Neutrophil (primary cell): ENCODE measurements at regions not wholly inside any gene's neighbourhood (a gene's known extent, or its start where the extent isn't known, plus 50 kb on each side); places are given as distances from the start of the nearest gene placed in this dataset.

Experiments
- H3K27ac ChIP-seq: fragments of 200-600 bp; sonication (generic); 2 replicates; pipeline ENCODE4 v1.5.1; 2016; ENCODE audit warnings: mild to moderate bottlenecking, moderate library complexity
- H3K27me3 ChIP-seq: fragments of 200-600 bp; sonication (generic); 2 replicates; pipeline ENCODE4 v1.6.0; 2016; ENCODE audit warnings: mild to moderate bottlenecking
- H3K36me3 ChIP-seq: fragments of 200-600 bp; sonication (generic); 2 replicates; pipeline ENCODE4 v1.5.1; 2017
- H3K4me1 ChIP-seq, 2 experiments: fragments of 200-600 bp in 1 of 2; sonication (generic) in 1 of 2; 1 replicate in 1 of 2; 2 replicates in 1 of 2; pipeline versions ENCODE4 v1.5.1 to v1.6.1; 2013 to 2016; ENCODE audit warnings: low read depth in 1 of 2, low read length in 1 of 2, mild to moderate bottlenecking in 1 of 2, moderate library complexity in 1 of 2; ENCODE audit not compliant: control insufficient read depth in 1 of 2, insufficient read depth in 1 of 2
- H3K4me3 ChIP-seq, 2 experiments: fragments of 200-600 bp in 1 of 2; sonication (generic) in 1 of 2; 1 replicate in 1 of 2; 2 replicates in 1 of 2; pipeline ENCODE4 v1.5.1; 2013 to 2016; ENCODE audit warnings: low read depth in 1 of 2, low read length in 1 of 2, mild to moderate bottlenecking in 1 of 2, moderate library complexity in 1 of 2
- H3K9me3 ChIP-seq: fragments of 200-600 bp; sonication (generic); 2 replicates; pipeline ENCODE4 v1.5.1; 2016
- CTCF ChIP-seq: fragments of 200-600 bp; sonication (generic); IDR thresholded peaks from 2 replicates; pipeline ENCODE4 v1.5.1; 2016; ENCODE audit warnings: antibody characterized with exemption

GRCh38 chr12:19922717-19923116, 445.6 kb upstream of the PDE3A start:
- H3K9me3 ChIP-seq = no peaks in the 10 kb centered on the region
- H3K4me3 ChIP-seq = no peak overlapping the region
- TF ChIP-seq CTCF = no peak
- no peak overlapping the region for H3K27ac ChIP-seq
- H3K27me3 ChIP-seq = no peaks in the 10 kb centered on the region
- H3K36me3 ChIP-seq = no peaks in the 10 kb centered on the region
- H3K4me1 ChIP-seq = no peaks in the 10 kb centered on the region

- Histone ChIP-seq H3K36me3 (no peaks in the 10 kb centered on the region), H3K27ac (no peak overlapping the region), H3K4me1 (no peaks in the 10 kb centered on the region), H3K4me3 (no peak overlapping the region), H3K27me3 (no peaks in the 10 kb centered on the region), H3K9me3 (no peaks in the 10 kb centered on the region)
- TF ChIP-seq CTCF = no peak
These were observed 444.0 kb upstream of the PDE3A start for GRCh38 chr12:19924360-19924759.

- Histone ChIP-seq H3K9me3 (no peaks in the 10 kb centered on the region), H3K4me1 (no peaks in the 10 kb centered on the region), H3K27ac (no peak overlapping the region), H3K4me3 (no peak overlapping the region), H3K36me3 (no peaks in the 10 kb centered on the region), H3K27me3 (no peaks in the 10 kb centered on the region)
- TF ChIP-seq CTCF = no peak
These were observed 442.5 kb upstream of the PDE3A start for GRCh38 chr12:19925841-19926240.

- Histone ChIP-seq H3K36me3 (no peaks in the 10 kb centered on the region), H3K27me3 (no peaks in the 10 kb centered on the region), H3K4me1 (no peaks in the 10 kb centered on the region), H3K27ac (no peak overlapping the region), H3K9me3 (no peaks in the 10 kb centered on the region), H3K4me3 (no peak overlapping the region)
- no peak for TF ChIP-seq CTCF
These were observed 442.1 kb upstream of the PDE3A start for GRCh38 chr12:19926266-19926665.

GRCh38 chr12:19927661-19928060, 440.7 kb upstream of the PDE3A start:
- Histone ChIP-seq H3K36me3 (no peaks in the 10 kb centered on the region), H3K9me3 (no peaks in the 10 kb centered on the region), H3K27ac (no peak overlapping the region), H3K27me3 (no peaks in the 10 kb centered on the region), H3K4me3 (no peak overlapping the region), H3K4me1 (no peaks in the 10 kb centered on the region)
- no peak for TF ChIP-seq CTCF

- H3K4me3 ChIP-seq = no peak overlapping the region
- no peaks in the 10 kb centered on the region for H3K36me3 ChIP-seq
- no peaks in the 10 kb centered on the region for H3K27me3 ChIP-seq
- H3K27ac ChIP-seq = no peak overlapping the region
- TF ChIP-seq CTCF = no peak
- no peaks in the 10 kb centered on the region for H3K4me1 ChIP-seq
- H3K9me3 ChIP-seq = no peaks in the 10 kb centered on the region
These were observed 435.9 kb upstream of the PDE3A start for GRCh38 chr12:19932413-19932812.
